ENCODE measurements at regions not wholly inside any gene's neighbourhood (a gene's known extent, or its start where the extent isn't known, plus 50 kb on each side); places are given as distances from the start of the nearest gene placed in this dataset.
A peak's percentile ranks its signal among the peaks of the same experiment; 100 is the strongest.

DNA sequence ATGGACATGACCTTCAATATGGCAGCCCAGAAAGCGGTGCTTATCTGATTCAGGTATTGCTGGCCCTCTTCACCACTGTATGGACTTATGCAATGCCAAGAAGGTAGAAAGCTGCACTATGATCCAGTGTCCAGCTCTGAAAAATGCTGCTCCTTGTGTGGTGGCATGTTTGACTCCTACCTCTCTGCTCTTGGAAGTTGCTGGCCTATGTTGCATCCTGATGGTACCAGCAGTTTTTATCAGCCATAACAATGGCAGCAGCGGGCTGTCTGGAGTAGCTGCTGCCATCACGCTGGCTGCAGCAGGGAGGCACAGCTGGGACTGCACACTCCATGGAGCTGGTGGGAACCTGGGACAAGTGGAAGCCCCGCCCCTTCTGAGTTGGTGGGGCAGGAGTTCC, 53.1 kb upstream of the MED9 start:
- H2AFZ ChIP-seq (ENCODE audit: low read length): no peak overlapping the region
- no peaks in the 10 kb centered on the region for H3K36me3 ChIP-seq (ENCODE audit: insufficient read depth, low read length)
- CTCF ChIA-PET (ENCODE audit: unreplicated experiment): no interaction called here
- H3K4me1 ChIP-seq (ENCODE audit: insufficient read depth, low read length, poor library complexity, severe bottlenecking): no peaks in the 10 kb centered on the region
- TF ChIP-seq CTCF (conservative IDR thresholded peaks at IDR 0.05; ENCODE audit: low read length) (no peak), EZH2phosphoT487 (IDR thresholded peaks at IDR 0.05; ENCODE audit: borderline replicate concordance, low read depth, low read length) (no peak)
- no peaks in the 10 kb centered on the region for H4K20me1 ChIP-seq (ENCODE audit: insufficient read depth, low read length)
- POLR2A ChIA-PET: interaction anchor here (0.6 kb wide), 1 partner anchor 861 kb away, joined by 3 read pairs; no protein-coding TSS in a partner anchor
- H3K9me3 ChIP-seq (ENCODE audit: low read length): peaks cover 17% of the 10 kb centered on the region; the same call in 1 of the 2 replicates
- intact Hi-C loops (cut with micrococcal nuclease; ENCODE audit: unreplicated experiment): no loop called here
- no peaks in the 10 kb centered on the region for H3K79me2 ChIP-seq (ENCODE audit: insufficient read depth, low read depth, low read length)
- no peak overlapping the region for H3K4me3 ChIP-seq (ENCODE audit: low read depth, low read length, poor library complexity, severe bottlenecking)
- H3K4me2 ChIP-seq (ENCODE audit: low read length): no peak overlapping the region
- no peak overlapping the region for H3K27ac ChIP-seq (ENCODE audit: low read depth, low read length, poor library complexity, severe bottlenecking)
- no peaks in the 10 kb centered on the region for H3K9me2 ChIP-seq (ENCODE audit: insufficient read depth, low read length)
- no peak for DNase-seq (ENCODE audit: low spot score)
- BruUV-seq (replicated peaks): no TSS peak

DNA sequence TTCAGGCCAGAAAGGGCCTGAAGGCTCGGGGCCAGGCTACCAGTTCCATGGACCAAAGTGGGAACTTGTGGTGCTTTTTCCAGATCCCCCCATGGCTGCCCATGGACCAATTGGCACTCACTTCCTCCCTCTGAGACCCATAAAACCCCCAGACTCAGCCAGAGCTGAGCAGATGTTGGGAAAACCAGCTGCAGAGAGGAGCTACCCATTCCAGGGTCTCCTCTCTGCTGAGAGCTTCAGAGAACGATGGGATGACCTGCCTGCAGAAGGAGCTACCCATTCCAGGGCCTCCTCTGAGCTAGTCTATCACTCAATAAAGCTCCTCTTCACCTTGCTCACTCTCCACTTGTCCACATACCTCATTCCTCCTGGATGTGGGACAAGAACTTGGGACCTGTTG, 52.2 kb upstream of the MED9 start:
- Histone ChIP-seq H3K9me3 (ENCODE audit: low read length) (peaks cover 19% of the 10 kb centered on the region; the same call in 1 of the 2 replicates), H4K20me1 (ENCODE audit: insufficient read depth, low read length) (no peaks in the 10 kb centered on the region), H3K36me3 (ENCODE audit: insufficient read depth, low read length) (no peaks in the 10 kb centered on the region), H3K4me3 (ENCODE audit: low read depth, low read length, poor library complexity, severe bottlenecking) (no peak overlapping the region), H3K27ac (ENCODE audit: low read depth, low read length, poor library complexity, severe bottlenecking) (no peak overlapping the region), H2AFZ (ENCODE audit: low read length) (no peak overlapping the region), H3K4me2 (ENCODE audit: low read length) (no peak overlapping the region), H3K9me2 (ENCODE audit: insufficient read depth, low read length) (no peaks in the 10 kb centered on the region), H3K4me1 (ENCODE audit: insufficient read depth, low read length, poor library complexity, severe bottlenecking) (no peaks in the 10 kb centered on the region), H3K79me2 (ENCODE audit: insufficient read depth, low read depth, low read length) (no peaks in the 10 kb centered on the region)
- no TSS peak for BruUV-seq (replicated peaks)
- ChIA-PET POLR2A (interaction anchor here (0.5 kb wide), 1 partner anchor 9 kb away, joined by 3 read pairs; no protein-coding TSS in a partner anchor), CTCF (ENCODE audit: unreplicated experiment) (no interaction called here)
- intact Hi-C loops (cut with micrococcal nuclease; ENCODE audit: unreplicated experiment): no loop called here
- peak; percentile 30 for DNase-seq (ENCODE audit: low spot score)
- TF ChIP-seq CTCF (conservative IDR thresholded peaks at IDR 0.05; ENCODE audit: low read length) (no peak), EZH2phosphoT487 (IDR thresholded peaks at IDR 0.05; ENCODE audit: borderline replicate concordance, low read depth, low read length) (no peak)

DNA sequence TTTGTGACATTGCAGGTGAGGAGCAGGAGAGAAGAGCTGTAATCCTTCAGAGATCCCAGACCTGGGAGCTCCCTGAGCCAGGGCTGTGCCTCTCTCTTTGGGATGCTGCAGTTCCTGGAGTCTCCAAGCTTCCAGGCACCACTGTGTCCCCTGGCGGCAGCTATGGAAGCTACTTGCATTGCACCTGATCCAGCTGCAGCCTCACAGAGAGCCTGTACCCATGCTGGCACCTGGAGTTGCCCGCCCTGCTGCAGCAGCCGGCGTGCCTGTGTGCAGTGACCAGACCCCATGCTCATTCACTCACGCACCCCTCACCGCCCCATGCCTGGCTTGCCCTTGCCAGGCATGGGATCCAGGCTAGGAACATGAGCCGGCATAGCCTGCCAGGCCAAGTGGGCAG, 51.8 kb upstream of the MED9 start:
- no peaks in the 10 kb centered on the region for H3K4me1 ChIP-seq (ENCODE audit: insufficient read depth, low read length, poor library complexity, severe bottlenecking)
- H3K4me3 ChIP-seq (ENCODE audit: low read depth, low read length, poor library complexity, severe bottlenecking): no peak overlapping the region
- H3K36me3 ChIP-seq (ENCODE audit: insufficient read depth, low read length): no peaks in the 10 kb centered on the region
- H3K27ac ChIP-seq (ENCODE audit: low read depth, low read length, poor library complexity, severe bottlenecking): no peak overlapping the region
- no peak for DNase-seq (ENCODE audit: low spot score)
- no peaks in the 10 kb centered on the region for H3K9me2 ChIP-seq (ENCODE audit: insufficient read depth, low read length)
- intact Hi-C loops (cut with micrococcal nuclease; ENCODE audit: unreplicated experiment): no loop called here
- no peak overlapping the region for H2AFZ ChIP-seq (ENCODE audit: low read length)
- TF ChIP-seq CTCF (conservative IDR thresholded peaks at IDR 0.05; ENCODE audit: low read length) (no peak), EZH2phosphoT487 (IDR thresholded peaks at IDR 0.05; ENCODE audit: borderline replicate concordance, low read depth, low read length) (no peak)
- no TSS peak for BruUV-seq (replicated peaks)
- peaks cover 24% of the 10 kb centered on the region for H3K9me3 ChIP-seq (ENCODE audit: low read length)
- no peaks in the 10 kb centered on the region for H3K79me2 ChIP-seq (ENCODE audit: insufficient read depth, low read depth, low read length)
- ChIA-PET POLR2A (no interaction called here), CTCF (ENCODE audit: unreplicated experiment) (no interaction called here)
- H3K4me2 ChIP-seq (ENCODE audit: low read length): no peak overlapping the region
- no peaks in the 10 kb centered on the region for H4K20me1 ChIP-seq (ENCODE audit: insufficient read depth, low read length)

All from OCI-LY7 (cell line).